NT2/D1 (cell line): ENCODE measurements at regions not wholly inside any gene's neighbourhood (a gene's known extent, or its start where the extent isn't known, plus 50 kb on each side); places are given as distances from the start of the nearest gene placed in this dataset.

Experiments
- DNase-seq: peaks from one replicate; pipeline ENCODE4 v3.0.0-alpha.2; 2011; ENCODE audit warnings: low read depth, low spot score
- H3K27me3 ChIP-seq: 2 replicates; pipeline ENCODE4 v1.6.0; 2011; ENCODE audit warnings: mild to moderate bottlenecking; ENCODE audit not compliant: insufficient read length, insufficient read depth
- H3K36me3 ChIP-seq: 2 replicates; pipeline ENCODE4 v1.6.1; 2011; ENCODE audit warnings: mild to moderate bottlenecking, low read length, mixed read lengths; ENCODE audit not compliant: insufficient read depth, insufficient read length
- H3K4me1 ChIP-seq: 2 replicates; pipeline ENCODE4 v1.5.1; 2011; ENCODE audit not compliant: insufficient read depth, insufficient read length
- H3K4me3 ChIP-seq: 2 replicates; pipeline ENCODE4 v1.5.1; 2011; ENCODE audit warnings: low read depth; ENCODE audit not compliant: insufficient read length
- H3K9ac ChIP-seq: 2 replicates; pipeline ENCODE4 v1.6.0; 2011; ENCODE audit warnings: low read depth; ENCODE audit not compliant: insufficient read length
- H3K9me3 ChIP-seq: 2 replicates; pipeline ENCODE4 v1.5.1; 2011; ENCODE audit warnings: mild to moderate bottlenecking, low read length; ENCODE audit not compliant: insufficient read depth
- SUZ12 ChIP-seq: IDR thresholded peaks from 2 replicates; pipeline ENCODE4 v1.6.1; 2011; ENCODE audit not compliant: insufficient read length, insufficient read depth; ENCODE audit errors: extremely low read depth
- YY1 ChIP-seq: IDR thresholded peaks from 2 replicates; pipeline ENCODE4 v1.6.1; 2011; ENCODE audit not compliant: insufficient read length, insufficient read depth
- ZNF274 ChIP-seq: IDR thresholded peaks from 2 replicates; pipeline ENCODE4 v1.6.1; 2011; ENCODE audit warnings: mild to moderate bottlenecking, low read depth, low read length

GRCh38 chr17:73759734-73760438 lies 115.6 kb upstream of the SDK2 start:
- Histone ChIP-seq H3K9me3 (no peaks in the 10 kb centered on the region), H3K4me1 (no peaks in the 10 kb centered on the region), H3K4me3 (no peak overlapping the region), H3K27me3 (peaks cover 19% of the 10 kb centered on the region), H3K9ac (no peak overlapping the region), H3K36me3 (no peaks in the 10 kb centered on the region)
- DNase-seq: no peak
- TF ChIP-seq YY1 (no peak), ZNF274 (no peak), SUZ12 (no peak)

GRCh38 chr17:73760439-73760758 lies 116.2 kb upstream of the SDK2 start:
- Histone ChIP-seq H3K4me3 (no peak overlapping the region), H3K36me3 (no peaks in the 10 kb centered on the region), H3K27me3 (peaks cover 17% of the 10 kb centered on the region), H3K4me1 (no peaks in the 10 kb centered on the region), H3K9me3 (no peaks in the 10 kb centered on the region), H3K9ac (no peak overlapping the region)
- no peak for DNase-seq
- TF ChIP-seq ZNF274: no peak

- Histone ChIP-seq H3K4me3 (no peak overlapping the region), H3K9me3 (no peaks in the 10 kb centered on the region), H3K4me1 (peaks cover 5% of the 10 kb centered on the region), H3K27me3 (peaks cover 11% of the 10 kb centered on the region), H3K9ac (no peak overlapping the region), H3K36me3 (no peaks in the 10 kb centered on the region)
- no peak for DNase-seq
- no peak for TF ChIP-seq YY1
- TF ChIP-seq ZNF274: no peak
- no peak for TF ChIP-seq SUZ12
Measured at GRCh38 chr17:73765824-73766563, 121.7 kb upstream of the SDK2 start.

- no peaks in the 10 kb centered on the region for H3K9me3 ChIP-seq
- H3K36me3 ChIP-seq: no peaks in the 10 kb centered on the region
- peaks cover 7% of the 10 kb centered on the region for H3K27me3 ChIP-seq
- H3K4me3 ChIP-seq: no peak overlapping the region
- H3K9ac ChIP-seq: no peak overlapping the region
- peaks cover 5% of the 10 kb centered on the region for H3K4me1 ChIP-seq
- no peak for DNase-seq
- TF ChIP-seq ZNF274 (no peak), SUZ12 (no peak), YY1 (no peak)
Measured at GRCh38 chr17:73767696-73768095, 123.5 kb upstream of the SDK2 start.

- Histone ChIP-seq H3K9me3 (no peaks in the 10 kb centered on the region), H3K4me3 (no peak overlapping the region), H3K36me3 (no peaks in the 10 kb centered on the region), H3K4me1 (peaks cover 5% of the 10 kb centered on the region), H3K27me3 (peaks cover 10% of the 10 kb centered on the region), H3K9ac (no peak overlapping the region)
- DNase-seq: no peak
- TF ChIP-seq YY1 (no peak), SUZ12 (no peak), ZNF274 (no peak)
Measured at GRCh38 chr17:73768691-73769090, 124.4 kb upstream of the SDK2 start.

GRCh38 chr17:73769479-73769878 lies 125.2 kb upstream of the SDK2 start:
- Histone ChIP-seq H3K4me3 (no peak overlapping the region), H3K9me3 (no peaks in the 10 kb centered on the region), H3K27me3 (peaks cover 7% of the 10 kb centered on the region), H3K36me3 (no peaks in the 10 kb centered on the region), H3K9ac (no peak overlapping the region), H3K4me1 (peaks cover 5% of the 10 kb centered on the region)
- DNase-seq: no peak
- TF ChIP-seq YY1 (no peak), ZNF274 (no peak), SUZ12 (no peak)

GRCh38 chr17:73770115-73770848 lies 126.0 kb upstream of the SDK2 start:
- Histone ChIP-seq H3K36me3 (no peaks in the 10 kb centered on the region), H3K9ac (no peak overlapping the region), H3K27me3 (peaks cover 3% of the 10 kb centered on the region), H3K4me1 (peaks cover 5% of the 10 kb centered on the region), H3K4me3 (no peak overlapping the region), H3K9me3 (0 out of 2 replicates have a peak, but pooled peaks cover under 1% of the 10 kb centered on the region)
- DNase-seq: no peak
- no peak for TF ChIP-seq SUZ12
- no peak for TF ChIP-seq YY1
- TF ChIP-seq ZNF274: no peak
